ENCODE measurements at regions not wholly inside any gene's neighbourhood (a gene's known extent, or its start where the extent isn't known, plus 50 kb on each side); places are given as distances from the start of the nearest gene placed in this dataset.

GRCh38 chr11:134683860-134684259 lies 271.8 kb upstream of the B3GAT1 start:
- Histone ChIP-seq H3K4me1 (no peaks in the 10 kb centered on the region), H3K4me3 (no peak overlapping the region), H3K9me3 (no peaks in the 10 kb centered on the region), H3K27me3 (peaks cover 0 to 8% (median 0%) of the 10 kb centered on the region in 3 donors), H3K27ac (no peak overlapping the region), H3K36me3 (no peaks in the 10 kb centered on the region)
- DNase-seq (no peak), ATAC-seq (no peak)
- intact Hi-C loops (cut with DNase I; ENCODE audit: low total_unique reads) (no loop called here), in situ Hi-C loops (cut with MboI; ENCODE audit: low sequenced_read_pairs in 4 of 4) (no loop called here)
- TF ChIP-seq CTCF (IDR thresholded peaks at IDR 0.05 in 4 of 5, conservative IDR thresholded peaks at IDR 0.05 in 1 of 5) (no peak), POLR2A (IDR thresholded peaks at IDR 0.05) (no peak)

GRCh38 chr11:134682577-134682976 lies 270.5 kb upstream of the B3GAT1 start:
- Histone ChIP-seq H3K36me3 (no peaks in the 10 kb centered on the region), H3K27ac (no peak overlapping the region), H3K27me3 (peaks cover 0 to 3% (median 0%) of the 10 kb centered on the region in 3 donors), H3K4me1 (no peaks in the 10 kb centered on the region), H3K4me3 (no peak overlapping the region), H3K9me3 (no peaks in the 10 kb centered on the region)
- TF ChIP-seq CTCF (IDR thresholded peaks at IDR 0.05 in 4 of 5, conservative IDR thresholded peaks at IDR 0.05 in 1 of 5) (no peak), POLR2A (IDR thresholded peaks at IDR 0.05) (no peak)
- intact Hi-C loops (cut with DNase I; ENCODE audit: low total_unique reads): no loop called here
- DNase-seq: no peak
- ATAC-seq: no peak
- in situ Hi-C loops (cut with MboI; ENCODE audit: low sequenced_read_pairs in 4 of 4): no loop called here

DNA sequence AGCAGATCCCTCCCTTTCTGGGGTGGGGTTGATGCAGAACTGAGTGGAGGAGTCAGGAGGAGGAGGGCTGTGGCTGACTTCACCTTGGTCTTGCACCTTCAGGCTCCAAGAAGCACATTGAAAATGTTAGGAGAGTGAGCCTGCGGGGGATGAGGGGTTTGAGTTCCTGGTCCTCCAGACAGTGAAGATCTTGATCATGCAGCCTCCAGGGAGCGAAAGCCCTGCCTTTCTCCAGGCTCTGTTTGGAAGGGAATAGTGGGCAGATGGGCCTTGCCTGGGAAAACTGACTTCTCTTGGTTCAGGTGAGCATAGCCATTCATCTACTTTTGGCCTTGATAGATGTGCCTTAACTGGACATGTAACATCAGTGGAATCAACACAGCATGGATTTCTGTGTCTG lies 267.6 kb upstream of the B3GAT1 start:
- Histone ChIP-seq H3K27ac (no peak overlapping the region), H3K36me3 (no peaks in the 10 kb centered on the region), H3K27me3 (no peaks in the 10 kb centered on the region), H3K9me3 (no peaks in the 10 kb centered on the region), H3K4me1 (no peaks in the 10 kb centered on the region), H3K4me3 (no peak overlapping the region)
- intact Hi-C loops (cut with DNase I; ENCODE audit: low total_unique reads) (no loop called here), in situ Hi-C loops (cut with MboI; ENCODE audit: low sequenced_read_pairs in 4 of 4) (no loop called here)
- DNase-seq (no peak), ATAC-seq (no peak)
- no peak for TF ChIP-seq POLR2A (IDR thresholded peaks at IDR 0.05)
- no peak for TF ChIP-seq CTCF (IDR thresholded peaks at IDR 0.05 in 4 of 5, conservative IDR thresholded peaks at IDR 0.05 in 1 of 5)

DNA sequence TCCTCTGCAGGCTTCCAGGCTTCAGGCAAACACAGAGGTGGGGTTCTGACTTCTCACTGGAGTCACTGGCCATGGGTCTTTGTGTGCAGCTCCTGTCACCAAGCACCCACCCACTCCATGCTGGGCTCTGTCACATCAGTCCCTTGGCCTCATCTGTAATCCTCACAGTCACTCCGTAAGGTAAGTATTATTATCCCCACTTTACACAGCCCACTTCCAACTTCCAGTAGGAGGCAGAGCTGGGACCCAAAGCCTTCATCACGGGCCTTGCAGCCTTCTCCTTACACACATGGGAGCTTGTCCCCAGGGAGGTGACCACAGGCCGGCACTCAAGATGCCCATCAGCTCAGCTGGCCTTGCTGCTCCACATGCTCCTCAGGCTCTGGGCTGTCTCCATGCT lies 266.7 kb upstream of the B3GAT1 start:
- Histone ChIP-seq H3K9me3 (no peaks in the 10 kb centered on the region), H3K27me3 (no peaks in the 10 kb centered on the region), H3K4me1 (no peaks in the 10 kb centered on the region), H3K4me3 (no peak overlapping the region), H3K27ac (no peak overlapping the region), H3K36me3 (no peaks in the 10 kb centered on the region)
- ATAC-seq (no peak), DNase-seq (no peak)
- TF ChIP-seq CTCF (IDR thresholded peaks at IDR 0.05 in 4 of 5, conservative IDR thresholded peaks at IDR 0.05 in 1 of 5) (no peak), POLR2A (IDR thresholded peaks at IDR 0.05) (no peak)
- in situ Hi-C loops (cut with MboI; ENCODE audit: low sequenced_read_pairs in 4 of 4) (no loop called here), intact Hi-C loops (cut with DNase I; ENCODE audit: low total_unique reads) (no loop called here)

- intact Hi-C loops (cut with DNase I; ENCODE audit: low total_unique reads): no loop called here
- DNase-seq (no peak), ATAC-seq (no peak)
- no peaks in the 10 kb centered on the region for H3K9me3 ChIP-seq
- no peak overlapping the region for H3K27ac ChIP-seq
- no peak overlapping the region for H3K4me3 ChIP-seq
- no peaks in the 10 kb centered on the region for H3K27me3 ChIP-seq
- H3K4me1 ChIP-seq: no peaks in the 10 kb centered on the region
- TF ChIP-seq CTCF (IDR thresholded peaks at IDR 0.05 in 4 of 5, conservative IDR thresholded peaks at IDR 0.05 in 1 of 5) (no peak), POLR2A (IDR thresholded peaks at IDR 0.05) (no peak)
- no peaks in the 10 kb centered on the region for H3K36me3 ChIP-seq
- in situ Hi-C loops (cut with MboI; ENCODE audit: low sequenced_read_pairs in 4 of 4): no loop called here
Measured at GRCh38 chr11:134677891-134678551, 266.0 kb upstream of the B3GAT1 start.
